GM19238 (cell line): ENCODE measurements at regions not wholly inside any gene's neighbourhood (a gene's known extent, or its start where the extent isn't known, plus 50 kb on each side); places are given as distances from the start of the nearest gene placed in this dataset.

Experiments used
- DNase-seq: peaks from one replicate; pipeline ENCODE4 v3.0.0; 2011; ENCODE audit warnings: low spot score; ENCODE audit not compliant: insufficient read length

- DNase-seq = no peak
Observed at GRCh38 chr7:68272507-68272906, 1275.9 kb downstream of the TYW1 start.

GRCh38 chr7:68276725-68277124 is 1280.1 kb downstream of the TYW1 start:
- DNase-seq = no peak

- no peak for DNase-seq
Observed at GRCh38 chr7:68279827-68280400, 1283.3 kb downstream of the TYW1 start.

- DNase-seq = no peak
Observed at GRCh38 chr7:68280931-68281330, 1284.3 kb downstream of the TYW1 start.

GRCh38 chr7:68288144-68288593 is 1291.5 kb downstream of the TYW1 start:
- no peak for DNase-seq

- no peak for DNase-seq
Observed at GRCh38 chr7:68291710-68292109, 1295.1 kb downstream of the TYW1 start.

- DNase-seq = no peak
Observed at GRCh38 chr7:68295386-68295785, 1298.8 kb downstream of the TYW1 start.

- DNase-seq = no peak
Observed at GRCh38 chr7:68304536-68304935, 1293.7 kb upstream of the AUTS2 start.

GRCh38 chr7:68306692-68307107 is 1291.6 kb upstream of the AUTS2 start:
- no peak for DNase-seq

- no peak for DNase-seq
Observed at GRCh38 chr7:68309271-68309670, 1289.0 kb upstream of the AUTS2 start.

- DNase-seq = no peak
Observed at GRCh38 chr7:68309806-68310205, 1288.5 kb upstream of the AUTS2 start.

GRCh38 chr7:68311958-68312357 is 1286.3 kb upstream of the AUTS2 start:
- DNase-seq = no peak

GRCh38 chr7:68313806-68314205 is 1284.5 kb upstream of the AUTS2 start:
- no peak for DNase-seq

GRCh38 chr7:68314208-68314607 is 1284.1 kb upstream of the AUTS2 start:
- DNase-seq = no peak

- no peak for DNase-seq
Observed at GRCh38 chr7:68317476-68317875, 1280.8 kb upstream of the AUTS2 start.

- no peak for DNase-seq
Observed at GRCh38 chr7:68319061-68319460, 1279.2 kb upstream of the AUTS2 start.

- no peak for DNase-seq
Observed at GRCh38 chr7:68321076-68321639, 1277.1 kb upstream of the AUTS2 start.

GRCh38 chr7:68321776-68322496 is 1276.3 kb upstream of the AUTS2 start:
- DNase-seq = no peak

GRCh38 chr7:68324621-68325020 is 1273.7 kb upstream of the AUTS2 start:
- no peak for DNase-seq

- DNase-seq = no peak
Observed at GRCh38 chr7:68334216-68334615, 1264.1 kb upstream of the AUTS2 start.

GRCh38 chr7:68334636-68335272 is 1263.5 kb upstream of the AUTS2 start:
- DNase-seq = no peak

- no peak for DNase-seq
Observed at GRCh38 chr7:68336594-68336993, 1261.7 kb upstream of the AUTS2 start.
